ENCODE measurements at regions not wholly inside any gene's neighbourhood (a gene's known extent, or its start where the extent isn't known, plus 50 kb on each side); places are given as distances from the start of the nearest gene placed in this dataset.

DNA sequence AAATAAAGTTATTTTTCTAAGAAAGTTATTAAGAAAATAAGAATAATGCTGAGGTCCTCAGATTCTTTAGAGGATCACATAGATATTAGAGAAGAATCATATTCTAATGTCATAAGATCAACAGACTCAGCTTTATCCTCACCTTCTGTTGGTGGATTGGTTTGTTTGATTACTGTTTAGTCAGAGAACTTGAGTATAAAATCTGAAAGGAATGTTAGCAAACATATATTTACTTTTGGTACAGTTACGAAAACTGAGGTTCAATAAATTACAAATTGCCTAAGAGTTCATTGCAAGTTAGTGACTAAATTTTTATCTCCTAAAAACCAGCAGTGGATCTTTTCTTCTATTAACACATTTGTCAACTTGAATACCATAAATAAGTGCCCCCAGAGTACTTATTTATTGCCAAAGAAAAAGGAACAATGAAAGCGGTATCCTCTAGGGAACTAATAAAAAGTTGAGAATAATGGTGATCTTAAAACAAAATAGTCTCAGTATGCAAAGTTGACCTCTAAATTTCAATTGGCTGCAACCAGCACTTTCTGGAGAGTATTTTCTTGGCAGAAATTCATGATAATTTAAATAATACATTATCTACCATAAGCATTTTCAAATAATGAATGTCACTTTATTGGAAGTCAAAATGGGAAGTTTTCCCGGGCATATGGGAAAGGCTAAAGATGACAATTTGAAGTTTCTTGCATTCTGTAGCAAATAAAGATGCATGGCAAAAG, 296.8 kb downstream of the OTOL1 start:
- no peak overlapping the region for H3K4me3 ChIP-seq
- H3K9me3 Mint-ChIP-seq = no peaks in the 10 kb centered on the region
- no peaks in the 10 kb centered on the region for H3K36me3 ChIP-seq
- H2AFZ ChIP-seq (replicated peaks) = no peak overlapping the region
- no peak overlapping the region for H3K27ac Mint-ChIP-seq
- H3K9ac ChIP-seq = no peak overlapping the region
- H3F3A ChIP-seq (ENCODE audit: low read depth) = no peaks in the 10 kb centered on the region
- H3K27me3 ChIP-seq = no peaks in the 10 kb centered on the region
- H3K27me3 Mint-ChIP-seq (ENCODE audit: insufficient read depth, low read depth) = peaks cover 3% of the 10 kb centered on the region
- DNase-seq (ENCODE audit: low spot score) = no peak
- H3K4me1 Mint-ChIP-seq = no peaks in the 10 kb centered on the region
- no peak overlapping the region for H3K4me3 Mint-ChIP-seq
- H3K4me1 ChIP-seq = no peaks in the 10 kb centered on the region
- H3K36me3 Mint-ChIP-seq = no peaks in the 10 kb centered on the region
- TF ChIP-seq EZH2 (IDR thresholded peaks at IDR 0.05) = no peak
- TF ChIP-seq CTCF (IDR thresholded peaks at IDR 0.05) = no peak
- TF ChIP-seq EZH2phosphoT487 (IDR thresholded peaks at IDR 0.05) = no peak
- H3K79me2 ChIP-seq (ENCODE audit: low read depth) = no peaks in the 10 kb centered on the region
- no peak overlapping the region for H3K4me2 ChIP-seq
- H4K20me1 ChIP-seq (ENCODE audit: low read depth) = no peaks in the 10 kb centered on the region
- H3K9me3 ChIP-seq (ENCODE audit: low read depth) = no peaks in the 10 kb centered on the region
- no peak overlapping the region for H3K27ac ChIP-seq

DNA sequence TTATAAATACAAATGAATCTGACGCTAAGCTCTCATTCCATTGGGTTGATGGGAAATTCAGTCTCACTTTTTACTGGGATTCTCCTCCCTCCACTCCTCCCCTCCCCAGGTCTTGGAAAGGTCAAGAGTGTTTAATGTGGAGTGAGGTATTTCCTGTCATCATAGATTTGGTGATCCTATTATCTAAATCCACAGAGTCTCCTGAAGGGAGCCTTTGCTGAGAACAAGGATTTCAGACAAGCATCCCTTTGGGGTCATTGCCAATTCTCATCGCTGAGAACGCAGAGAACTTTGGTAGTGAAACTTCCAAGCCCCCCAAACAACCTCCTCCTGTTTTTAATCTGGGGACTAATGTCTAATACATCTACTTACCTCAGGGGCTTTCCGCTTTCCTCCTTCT, 297.9 kb downstream of the OTOL1 start:
- Histone ChIP-seq H4K20me1 (ENCODE audit: low read depth) (no peaks in the 10 kb centered on the region), H2AFZ (replicated peaks) (no peak overlapping the region), H3K9me3 (ENCODE audit: low read depth) (no peaks in the 10 kb centered on the region), H3K4me3 (no peak overlapping the region), H3K27me3 (no peaks in the 10 kb centered on the region), H3K9ac (no peak overlapping the region), H3K27ac (no peak overlapping the region), H3K36me3 (no peaks in the 10 kb centered on the region), H3K4me1 (no peaks in the 10 kb centered on the region), H3K4me2 (no peak overlapping the region), H3K79me2 (ENCODE audit: low read depth) (no peaks in the 10 kb centered on the region), H3F3A (ENCODE audit: low read depth) (no peaks in the 10 kb centered on the region)
- H3K4me1 Mint-ChIP-seq = no peaks in the 10 kb centered on the region
- DNase-seq (ENCODE audit: low spot score) = no peak
- TF ChIP-seq EZH2phosphoT487 (IDR thresholded peaks at IDR 0.05) (no peak), CTCF (IDR thresholded peaks at IDR 0.05) (no peak), EZH2 (IDR thresholded peaks at IDR 0.05) (no peak)
- no peak overlapping the region for H3K4me3 Mint-ChIP-seq
- H3K36me3 Mint-ChIP-seq = no peaks in the 10 kb centered on the region
- peaks cover 3% of the 10 kb centered on the region for H3K27me3 Mint-ChIP-seq (ENCODE audit: insufficient read depth, low read depth)
- H3K9me3 Mint-ChIP-seq = no peaks in the 10 kb centered on the region
- no peak overlapping the region for H3K27ac Mint-ChIP-seq

GRCh38 chr3:161796312-161796711, 299.7 kb downstream of the OTOL1 start:
- Histone ChIP-seq H3K4me3 (no peak overlapping the region), H3K79me2 (ENCODE audit: low read depth) (no peaks in the 10 kb centered on the region), H2AFZ (replicated peaks) (no peak overlapping the region), H3K36me3 (no peaks in the 10 kb centered on the region), H3K27me3 (no peaks in the 10 kb centered on the region), H3K27ac (no peak overlapping the region), H3K4me1 (no peaks in the 10 kb centered on the region), H3K4me2 (no peak overlapping the region), H4K20me1 (ENCODE audit: low read depth) (no peaks in the 10 kb centered on the region), H3F3A (ENCODE audit: low read depth) (no peaks in the 10 kb centered on the region), H3K9me3 (ENCODE audit: low read depth) (no peaks in the 10 kb centered on the region), H3K9ac (no peak overlapping the region)
- Mint-ChIP-seq H3K4me3 (no peak overlapping the region), H3K27ac (no peak overlapping the region), H3K27me3 (ENCODE audit: insufficient read depth, low read depth) (peaks cover 3% of the 10 kb centered on the region), H3K36me3 (no peaks in the 10 kb centered on the region), H3K9me3 (no peaks in the 10 kb centered on the region), H3K4me1 (no peaks in the 10 kb centered on the region)
- TF ChIP-seq EZH2phosphoT487 (IDR thresholded peaks at IDR 0.05) = no peak
- TF ChIP-seq CTCF (IDR thresholded peaks at IDR 0.05) = no peak
- TF ChIP-seq EZH2 (IDR thresholded peaks at IDR 0.05) = no peak
- DNase-seq (ENCODE audit: low spot score) = no peak
